HepG2 (cell line): ENCODE measurements at regions not wholly inside any gene's neighbourhood (a gene's known extent, or its start where the extent isn't known, plus 50 kb on each side); places are given as distances from the start of the nearest gene placed in this dataset.

ENCODE experiments used
- ATAC-seq: fragments of 200-7000 bp; cut with Tn5 transposase; 3 replicates; pipeline ENCODE4 v1.9.1; 2020; ENCODE audit warnings: mild to moderate bottlenecking, moderate library complexity
- BruUV-seq: library from RNA; stranded (reverse); fragments of 400-500 nt; replicated peaks from 2 replicates; lab custom pipeline; 2021; lab: Mats Ljungman, UMichigan
- CTCF ChIA-PET: fragments of 300-600 bp; formaldehyde crosslinking; extraction: SDS; loops from one replicate; lab custom pipeline; 2021; ENCODE audit warnings: low total read pairs, inconsistent platforms, low intra/inter-chr PET ratio; lab: Yijun Ruan, JAX
- POLR2A ChIA-PET: fragments of 350-600 bp; sonication (Branson Sonifier 250); formaldehyde crosslinking; loops from one replicate; lab custom pipeline; 2020; ENCODE audit warnings: antibody characterized with exemption, inconsistent platforms; lab: Yijun Ruan, JAX
- DNase-seq: peaks from one replicate; pipeline ENCODE4 v3.0.0-alpha.2; 2015; ENCODE audit warnings: low spot score
- FAIRE-seq: peaks from 3 replicates; lab custom pipeline; 2011; peaks lifted over from hg19 to GRCh38; lab: Jason Lieb, UNC
- H2AFZ ChIP-seq: one replicate; pipeline ENCODE4 v1.6.1; 2011; ENCODE audit warnings: low read length, inconsistent platforms
- H3K27ac ChIP-seq: fragments of 300-600 bp; 3 replicates; pipeline ENCODE4 v1.8.0; 2011; ENCODE audit warnings: mixed run types, mild to moderate bottlenecking, mixed read lengths, low read length, inconsistent platforms; ENCODE audit not compliant: insufficient read depth; ENCODE audit errors: extremely low read length
- H3K27me3 ChIP-seq, 2 experiments: fragments of 200-600 bp in 1 of 2; 2 replicates in 1 of 2; 3 replicates in 1 of 2; pipeline versions ENCODE4 v1.6.0 to v1.8.0; 2011; ENCODE audit warnings: low read length in 2 of 2, mild to moderate bottlenecking in 2 of 2, moderate library complexity in 2 of 2, inconsistent platforms in 1 of 2; ENCODE audit not compliant: insufficient read depth in 2 of 2, control insufficient read depth in 1 of 2
- H3K36me3 ChIP-seq, 2 experiments: fragments of 200-600 bp in 1 of 2; replicated peaks in 1 of 2; 2 replicates in 1 of 2; 3 replicates in 1 of 2; pipeline versions ENCODE4 v1.5.1 to v1.8.0; 2011; ENCODE audit warnings: low read length in 2 of 2, inconsistent platforms in 1 of 2; ENCODE audit not compliant: insufficient read depth in 2 of 2, control insufficient read depth in 1 of 2
- H3K4me1 ChIP-seq: 2 replicates; pipeline ENCODE4 v1.5.1; 2012; ENCODE audit warnings: low read length, inconsistent platforms; ENCODE audit not compliant: insufficient read depth
- H3K4me2 ChIP-seq: 2 replicates; pipeline ENCODE4 v1.6.0; 2011; ENCODE audit warnings: low read depth, low read length, inconsistent platforms
- H3K4me3 ChIP-seq, 3 experiments: fragments of 200-600 bp in 1 of 3; sonication (generic), shearing (Covaris generic) in 1 of 3; replicated peaks in 1 of 3; 2 replicates each; pipeline ENCODE4 v1.5.1; 2011 to 2016; ENCODE audit warnings: low read length in 3 of 3, inconsistent platforms in 2 of 3, low read depth in 2 of 3, mild to moderate bottlenecking in 2 of 3, control low read depth in 1 of 3, mixed read lengths in 1 of 3; ENCODE audit not compliant: insufficient read depth in 1 of 3
- H3K79me2 ChIP-seq: one replicate; pipeline ENCODE4 v1.6.1; 2011; ENCODE audit warnings: low read length, inconsistent platforms; ENCODE audit not compliant: insufficient read depth
- H3K9ac ChIP-seq: 2 replicates; pipeline ENCODE4 v1.6.0; 2011; ENCODE audit warnings: mild to moderate bottlenecking, low read depth, low read length, inconsistent platforms; ENCODE audit not compliant: insufficient read depth
- H3K9me3 ChIP-seq: 2 replicates; pipeline ENCODE4 v1.5.1; 2012; ENCODE audit warnings: mild to moderate bottlenecking, low read length
- H4K20me1 ChIP-seq: 2 replicates; pipeline ENCODE4 v1.6.0; 2011; ENCODE audit warnings: inconsistent platforms, mild to moderate bottlenecking, low read length, moderate library complexity; ENCODE audit not compliant: insufficient read depth
- ZBTB44 ChIP-seq: sonication (generic); formaldehyde crosslinking; IDR thresholded peaks from 2 replicates; pipeline ENCODE4 v1.4.0; 2020; ENCODE audit warnings: missing genetic modification reagents
- WGBS: methylation state at CpG from one replicate; pipeline ENCODE4 v1.1.6; 2017; ENCODE audit warnings: low lambda C conversion rate; 5-methylcytosine and 5-hydroxymethylcytosine counted together
- in situ Hi-C: cut with HindIII; loops from 2 replicates; pipeline ENCODE4 v1.10.0; 2017; ENCODE audit warnings: low pct_unique_long_range_greater_than_20kb; ENCODE audit not compliant: extremely low pct_ligation_motif_present
- intact Hi-C: fragments of 100-400 bp; cut with micrococcal nuclease; formaldehyde crosslinking; loops from one replicate; pipeline ENCODE4 v1.10.0; 2022; ENCODE audit not compliant: unreplicated experiment
- TF ChIP-seq, protein P1 (sequence below): sonication (generic); formaldehyde crosslinking; IDR thresholded peaks from 2 replicates; pipeline ENCODE4 v1.4.0; 2020; ENCODE audit warnings: mild to moderate bottlenecking, missing genetic modification reagents
- TF ChIP-seq, protein P2 (sequence below): sonication (generic); formaldehyde crosslinking; IDR thresholded peaks from 2 replicates; pipeline ENCODE4 v1.4.0; 2020; ENCODE audit warnings: missing genetic modification reagents, borderline replicate concordance
- TF ChIP-seq, protein P3 (sequence below): sonication (generic); formaldehyde crosslinking; IDR thresholded peaks from 2 replicates; pipeline ENCODE4 v1.4.0; 2020; ENCODE audit warnings: missing genetic modification reagents

GRCh38 chr7:35351466-35351865 is 97.6 kb upstream of the TBX20 start:
- POLR2A ChIA-PET, result no interaction called here
- in situ Hi-C loops, result no loop called here
- DNase-seq, result no peak
- Histone ChIP-seq H3K9ac (no peak overlapping the region), H3K79me2 (no peaks in the 10 kb centered on the region), H4K20me1 (no peaks in the 10 kb centered on the region), H3K27me3 (peaks cover 0 to 5% of the 10 kb centered on the region in 2 experiments; a peak in 1 of 5 replicates)
- no peak for FAIRE-seq
- BruUV-seq, result no TSS peak
- no peak for ATAC-seq
- intact Hi-C loops, result no loop called here
- TF ChIP-seq ZBTB44, result no peak
- TF ChIP-seq, protein P1, sequence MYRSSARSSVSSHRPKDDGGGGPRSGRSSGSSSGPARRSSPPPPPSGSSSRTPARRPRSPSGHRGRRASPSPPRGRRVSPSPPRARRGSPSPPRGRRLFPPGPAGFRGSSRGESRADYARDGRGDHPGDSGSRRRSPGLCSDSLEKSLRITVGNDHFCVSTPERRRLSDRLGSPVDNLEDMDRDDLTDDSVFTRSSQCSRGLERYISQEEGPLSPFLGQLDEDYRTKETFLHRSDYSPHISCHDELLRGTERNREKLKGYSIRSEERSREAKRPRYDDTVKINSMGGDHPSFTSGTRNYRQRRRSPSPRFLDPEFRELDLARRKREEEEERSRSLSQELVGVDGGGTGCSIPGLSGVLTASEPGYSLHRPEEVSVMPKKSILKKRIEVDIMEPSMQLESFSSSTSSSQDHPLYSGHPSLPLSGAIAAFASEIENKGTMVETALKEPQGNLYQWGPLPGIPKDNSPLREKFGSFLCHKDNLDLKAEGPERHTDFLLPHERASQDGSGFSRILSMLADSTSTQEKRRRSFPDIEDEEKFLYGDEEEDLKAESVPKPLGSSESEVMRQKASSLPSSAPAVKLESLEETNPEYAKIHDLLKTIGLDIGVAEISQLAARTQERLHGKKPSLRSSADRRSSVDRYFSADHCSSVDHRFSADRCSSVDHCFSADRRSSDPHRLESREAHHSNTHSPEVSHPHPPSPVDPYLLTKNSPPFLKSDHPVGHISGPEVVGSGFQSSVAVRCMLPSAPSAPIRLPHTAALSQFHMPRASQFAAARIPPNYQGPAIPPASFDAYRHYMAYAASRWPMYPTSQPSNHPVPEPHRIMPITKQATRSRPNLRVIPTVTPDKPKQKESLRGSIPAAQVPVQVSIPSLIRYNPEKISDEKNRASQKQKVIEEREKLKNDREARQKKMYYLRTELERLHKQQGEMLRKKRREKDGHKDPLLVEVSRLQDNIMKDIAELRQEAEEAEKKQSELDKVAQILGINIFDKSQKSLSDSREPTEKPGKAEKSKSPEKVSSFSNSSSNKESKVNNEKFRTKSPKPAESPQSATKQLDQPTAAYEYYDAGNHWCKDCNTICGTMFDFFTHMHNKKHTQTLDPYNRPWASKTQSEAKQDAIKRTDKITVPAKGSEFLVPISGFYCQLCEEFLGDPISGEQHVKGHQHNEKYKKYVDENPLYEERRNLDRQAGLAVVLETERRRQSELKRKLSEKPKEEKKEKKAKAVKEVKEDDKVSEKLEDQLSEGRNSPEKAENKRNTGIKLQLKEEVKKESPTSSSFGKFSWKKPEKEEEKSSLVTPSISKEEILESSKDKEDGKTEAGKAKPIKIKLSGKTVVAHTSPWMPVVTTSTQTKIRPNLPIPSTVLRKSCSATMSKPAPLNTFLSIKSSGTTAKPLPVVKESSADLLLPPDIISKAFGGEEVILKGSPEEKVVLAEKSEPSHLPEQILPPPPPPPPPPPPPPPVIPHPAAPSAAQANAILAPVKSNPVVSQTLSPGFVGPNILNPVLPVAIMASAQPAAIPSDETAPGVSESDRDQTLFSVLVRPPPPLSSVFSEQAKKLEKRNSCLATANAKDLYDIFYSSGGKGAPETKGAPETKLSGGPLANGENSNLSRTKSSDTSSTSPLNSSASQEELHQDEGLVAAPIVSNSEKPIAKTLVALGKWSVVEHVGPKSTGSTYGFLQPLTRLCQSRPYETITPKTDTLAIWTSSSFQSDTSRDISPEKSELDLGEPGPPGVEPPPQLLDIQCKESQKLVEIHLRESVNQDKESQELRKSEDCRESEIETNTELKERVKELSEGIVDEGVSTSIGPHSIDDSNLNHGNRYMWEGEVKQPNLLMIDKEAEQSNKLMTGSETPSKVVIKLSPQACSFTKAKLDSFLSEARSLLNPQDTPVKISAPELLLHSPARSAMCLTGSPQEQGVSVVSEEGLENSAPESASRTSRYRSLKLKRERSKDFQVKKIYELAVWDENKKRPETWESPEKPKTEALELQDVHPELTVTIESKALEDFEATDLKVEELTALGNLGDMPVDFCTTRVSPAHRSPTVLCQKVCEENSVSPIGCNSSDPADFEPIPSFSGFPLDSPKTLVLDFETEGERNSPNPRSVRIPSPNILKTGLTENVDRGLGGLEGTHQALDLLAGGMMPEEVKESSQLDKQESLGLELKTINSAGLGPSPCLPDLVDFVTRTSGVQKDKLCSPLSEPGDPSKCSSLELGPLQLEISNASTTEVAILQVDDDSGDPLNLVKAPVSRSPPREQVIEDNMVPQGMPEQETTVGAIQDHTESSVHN (CRISPR knock-in tag), result no peak
- TF ChIP-seq, protein P2, sequence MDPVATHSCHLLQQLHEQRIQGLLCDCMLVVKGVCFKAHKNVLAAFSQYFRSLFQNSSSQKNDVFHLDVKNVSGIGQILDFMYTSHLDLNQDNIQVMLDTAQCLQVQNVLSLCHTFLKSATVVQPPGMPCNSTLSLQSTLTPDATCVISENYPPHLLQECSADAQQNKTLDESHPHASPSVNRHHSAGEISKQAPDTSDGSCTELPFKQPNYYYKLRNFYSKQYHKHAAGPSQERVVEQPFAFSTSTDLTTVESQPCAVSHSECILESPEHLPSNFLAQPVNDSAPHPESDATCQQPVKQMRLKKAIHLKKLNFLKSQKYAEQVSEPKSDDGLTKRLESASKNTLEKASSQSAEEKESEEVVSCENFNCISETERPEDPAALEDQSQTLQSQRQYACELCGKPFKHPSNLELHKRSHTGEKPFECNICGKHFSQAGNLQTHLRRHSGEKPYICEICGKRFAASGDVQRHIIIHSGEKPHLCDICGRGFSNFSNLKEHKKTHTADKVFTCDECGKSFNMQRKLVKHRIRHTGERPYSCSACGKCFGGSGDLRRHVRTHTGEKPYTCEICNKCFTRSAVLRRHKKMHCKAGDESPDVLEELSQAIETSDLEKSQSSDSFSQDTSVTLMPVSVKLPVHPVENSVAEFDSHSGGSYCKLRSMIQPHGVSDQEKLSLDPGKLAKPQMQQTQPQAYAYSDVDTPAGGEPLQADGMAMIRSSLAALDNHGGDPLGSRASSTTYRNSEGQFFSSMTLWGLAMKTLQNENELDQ (CRISPR knock-in tag), result no peak
- TF ChIP-seq, protein P3, sequence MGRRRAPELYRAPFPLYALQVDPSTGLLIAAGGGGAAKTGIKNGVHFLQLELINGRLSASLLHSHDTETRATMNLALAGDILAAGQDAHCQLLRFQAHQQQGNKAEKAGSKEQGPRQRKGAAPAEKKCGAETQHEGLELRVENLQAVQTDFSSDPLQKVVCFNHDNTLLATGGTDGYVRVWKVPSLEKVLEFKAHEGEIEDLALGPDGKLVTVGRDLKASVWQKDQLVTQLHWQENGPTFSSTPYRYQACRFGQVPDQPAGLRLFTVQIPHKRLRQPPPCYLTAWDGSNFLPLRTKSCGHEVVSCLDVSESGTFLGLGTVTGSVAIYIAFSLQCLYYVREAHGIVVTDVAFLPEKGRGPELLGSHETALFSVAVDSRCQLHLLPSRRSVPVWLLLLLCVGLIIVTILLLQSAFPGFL (CRISPR knock-in tag), result no peak
- TF ChIP-seq, all 625 proteins: peak for 0
- Histone ChIP-seq H2AFZ (no peak overlapping the region), H3K27ac (no peak overlapping the region), H3K4me1 (no peaks in the 10 kb centered on the region), H3K4me3 (no peak overlapping the region), H3K36me3 (no peaks in the 10 kb centered on the region), H3K4me2 (no peak overlapping the region), H3K9me3 (no peaks in the 10 kb centered on the region)
- CTCF ChIA-PET, result no interaction called here
- 0% methylated on average over 4 of the region's 4 CpGs for WGBS
